HG03354 (cell line): ENCODE measurements at regions not wholly inside any gene's neighbourhood (a gene's known extent, or its start where the extent isn't known, plus 50 kb on each side); places are given as distances from the start of the nearest gene placed in this dataset.

Source experiments
- ATAC-seq: cut with Tn5 transposase; IDR thresholded peaks from one replicate; pipeline ENCODE4 v1.9.1; 2021; ENCODE audit warnings: mild to moderate bottlenecking; ENCODE audit not compliant: unreplicated experiment, poor library complexity, severe bottlenecking

DNA sequence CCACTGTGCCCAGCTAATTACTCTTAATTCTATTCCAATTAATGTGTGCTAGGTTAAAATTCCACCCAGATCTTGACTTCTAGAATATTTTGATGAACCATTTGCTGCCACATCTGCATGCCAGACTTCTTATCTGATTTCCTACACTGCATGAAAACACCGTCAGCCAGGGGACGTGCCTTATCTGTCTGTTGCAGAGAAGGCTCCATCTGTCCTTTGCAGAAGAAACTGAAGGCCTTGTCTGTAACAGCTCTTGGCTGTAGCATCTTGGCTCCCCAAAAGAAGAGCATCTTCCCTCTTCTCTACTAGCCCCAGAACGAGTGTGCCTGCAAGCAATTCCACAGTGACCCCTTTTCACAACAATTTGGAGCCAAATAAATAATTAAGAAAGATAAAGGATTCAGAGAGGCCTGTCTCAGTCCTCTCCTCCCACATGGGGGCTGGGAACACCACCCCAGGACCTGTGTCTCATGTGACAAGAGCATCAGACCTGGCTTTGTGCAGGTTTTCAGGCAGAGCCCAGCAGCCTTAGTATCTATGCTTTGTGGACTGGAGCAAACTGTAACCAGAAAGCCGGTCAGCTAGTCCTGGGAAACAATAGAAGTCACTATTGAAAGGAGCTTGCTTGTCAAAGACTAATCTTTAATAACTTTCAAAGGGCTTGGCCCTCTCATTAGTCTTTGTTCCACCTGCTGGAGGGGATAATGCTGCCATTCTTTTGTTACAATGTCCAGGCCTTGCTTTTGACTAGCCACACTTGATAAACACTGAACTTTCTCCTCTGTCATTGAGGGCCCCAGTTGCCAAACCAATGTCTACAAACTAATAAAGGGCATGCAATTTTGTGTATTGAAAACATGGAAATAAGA is 84.0 kb upstream of the NEUROD1 start:
- ATAC-seq, result no peak

DNA sequence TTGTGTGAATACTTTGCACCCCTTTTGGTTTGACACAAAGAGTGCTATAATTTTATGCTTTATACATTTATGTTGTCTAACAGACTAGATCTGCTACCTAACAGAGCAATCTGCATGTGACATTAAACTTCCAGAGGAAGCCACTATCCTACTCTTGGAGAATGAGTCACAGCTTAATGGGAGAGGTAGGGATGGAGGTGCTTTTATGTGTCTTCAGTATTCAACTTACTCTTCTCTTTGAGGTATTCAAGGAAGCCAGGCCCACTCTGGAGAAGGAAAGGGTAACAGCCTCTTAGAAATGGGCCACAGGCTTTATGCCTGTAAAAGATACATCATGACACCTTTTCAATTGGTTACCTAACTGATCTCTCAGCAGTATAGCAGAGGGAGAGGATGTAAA is 85.8 kb upstream of the NEUROD1 start:
- no peak for ATAC-seq

DNA sequence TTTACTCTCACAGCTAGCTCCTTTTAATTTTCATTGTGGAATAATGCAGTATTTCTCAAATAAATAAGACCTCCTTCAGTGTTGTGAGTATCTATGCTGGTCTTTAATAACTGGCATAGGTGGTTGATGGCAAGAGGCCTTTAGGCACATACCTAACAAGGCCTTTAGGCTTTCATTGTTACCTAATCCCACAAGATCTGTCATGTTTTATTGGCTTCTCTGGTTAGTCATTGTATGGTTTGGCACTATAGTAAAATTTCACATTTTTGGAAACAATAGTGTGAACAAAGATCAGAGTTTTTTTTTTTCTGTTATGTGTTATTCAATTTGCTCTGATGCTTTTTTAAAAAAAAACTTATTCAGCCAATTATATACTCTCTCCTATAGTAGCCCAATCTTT is 89.8 kb upstream of the NEUROD1 start:
- ATAC-seq, result no peak

DNA sequence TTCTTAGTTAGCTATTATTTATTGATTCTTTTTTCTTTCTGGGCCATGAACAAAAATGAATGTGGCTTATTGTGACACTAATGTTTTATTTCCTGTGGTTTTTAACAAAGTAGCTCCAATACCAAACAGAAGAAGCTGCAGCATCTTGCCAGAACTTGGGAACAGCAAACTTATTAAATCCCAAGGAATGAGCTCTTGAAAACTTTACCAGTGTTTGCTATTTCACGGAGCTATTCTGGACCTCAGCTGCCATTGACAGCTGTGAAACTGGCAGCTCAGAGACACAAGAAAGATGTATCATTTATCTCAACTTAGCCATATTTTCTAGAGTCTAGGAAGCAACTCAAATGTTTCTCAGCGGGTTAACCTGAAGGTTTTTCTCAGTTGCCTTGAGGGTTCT is 91.0 kb upstream of the NEUROD1 start:
- ATAC-seq, result no peak

DNA sequence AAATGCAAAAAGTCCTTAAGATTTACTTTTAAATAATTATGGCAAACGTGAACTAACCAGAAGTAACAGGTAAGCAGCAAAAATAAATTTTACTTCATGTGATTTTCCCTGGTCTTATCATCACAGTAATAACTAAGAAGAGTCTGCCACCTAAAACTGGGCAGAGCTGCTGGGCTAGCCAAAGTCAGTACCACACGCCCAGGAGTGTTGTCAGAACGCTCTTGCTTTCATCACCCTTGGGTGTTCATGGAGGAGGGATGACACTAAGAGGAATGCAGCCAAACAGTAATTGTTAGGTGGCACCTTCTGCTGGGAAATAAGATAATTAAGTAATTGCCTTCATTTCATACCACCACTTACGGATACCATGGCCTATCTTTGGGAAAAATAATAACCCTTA is 92.0 kb upstream of the NEUROD1 start:
- no peak for ATAC-seq

DNA sequence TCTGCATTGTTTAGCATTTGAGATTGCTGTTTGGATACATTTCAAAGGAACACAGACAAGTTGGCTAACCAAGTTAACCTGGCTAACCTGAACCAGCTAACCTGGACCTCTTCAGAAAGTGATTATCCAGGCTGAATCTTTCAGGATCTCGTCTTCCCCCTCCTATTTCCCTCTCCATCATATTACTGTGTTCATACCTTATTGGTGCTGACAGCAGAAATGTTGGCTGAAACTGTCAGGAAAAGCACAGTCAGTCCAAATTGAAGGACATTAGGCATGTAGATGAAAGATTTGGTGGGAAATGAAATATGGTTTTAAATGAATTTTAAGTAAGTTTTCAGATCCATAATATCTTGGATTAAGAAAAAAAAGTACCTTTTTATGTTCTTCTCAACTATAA is 92.5 kb upstream of the NEUROD1 start:
- ATAC-seq, result no peak

DNA sequence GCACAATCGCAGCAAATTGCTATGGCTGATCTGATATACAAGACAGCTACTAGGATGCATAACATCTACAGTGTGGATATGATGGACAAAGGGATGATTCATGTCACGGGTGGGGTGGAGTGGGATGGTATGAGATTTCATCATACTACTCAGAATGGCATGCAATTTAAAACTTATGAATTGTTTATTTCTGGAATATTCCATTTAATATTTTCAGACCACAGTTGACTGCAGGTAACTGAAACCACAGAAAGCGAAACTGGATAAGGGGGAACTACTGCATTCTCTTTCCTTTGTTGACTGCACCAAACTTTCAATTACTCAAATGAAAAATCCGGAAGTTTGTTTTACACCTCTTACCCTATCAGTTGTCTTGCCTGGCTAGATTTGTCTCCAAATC is 94.4 kb upstream of the NEUROD1 start:
- ATAC-seq, result no peak

DNA sequence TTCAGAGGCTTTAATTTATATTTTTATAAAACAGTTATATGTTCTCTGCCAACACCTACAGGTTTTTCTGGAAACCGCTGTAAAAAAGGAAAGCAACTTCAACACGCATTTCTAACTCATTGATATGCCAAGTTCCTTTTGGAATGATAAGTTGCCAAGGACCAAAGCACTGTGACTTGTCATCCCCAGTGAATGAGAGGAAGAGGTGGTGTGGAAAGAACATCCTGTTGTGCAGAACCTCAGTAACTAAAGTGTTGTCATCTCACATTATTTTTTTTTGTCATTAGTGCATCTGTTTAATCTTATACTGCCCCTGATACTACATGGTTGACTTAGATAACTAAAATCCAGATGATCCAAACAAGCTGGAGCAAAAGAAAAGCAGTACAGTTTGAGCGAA is 96.0 kb upstream of the NEUROD1 start:
- no peak for ATAC-seq

DNA sequence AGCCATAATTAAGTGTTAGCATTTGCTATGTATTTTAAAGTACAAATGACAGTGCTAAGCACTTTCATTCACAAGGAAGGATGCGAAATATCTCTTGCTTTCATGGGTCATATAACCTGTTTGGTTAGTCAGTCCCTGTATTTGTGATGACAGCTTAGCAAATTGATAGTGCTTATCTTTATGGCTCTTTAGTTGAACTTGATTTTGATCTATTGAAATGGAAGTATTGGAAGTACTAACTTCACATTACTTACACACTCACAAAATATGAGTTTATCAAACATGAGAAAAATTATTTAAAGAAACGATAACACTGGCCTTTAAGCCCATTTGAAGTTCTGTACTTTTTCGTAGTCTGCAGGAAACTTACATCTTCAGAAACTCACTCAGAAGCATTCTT is 97.4 kb upstream of the NEUROD1 start:
- ATAC-seq, result no peak

DNA sequence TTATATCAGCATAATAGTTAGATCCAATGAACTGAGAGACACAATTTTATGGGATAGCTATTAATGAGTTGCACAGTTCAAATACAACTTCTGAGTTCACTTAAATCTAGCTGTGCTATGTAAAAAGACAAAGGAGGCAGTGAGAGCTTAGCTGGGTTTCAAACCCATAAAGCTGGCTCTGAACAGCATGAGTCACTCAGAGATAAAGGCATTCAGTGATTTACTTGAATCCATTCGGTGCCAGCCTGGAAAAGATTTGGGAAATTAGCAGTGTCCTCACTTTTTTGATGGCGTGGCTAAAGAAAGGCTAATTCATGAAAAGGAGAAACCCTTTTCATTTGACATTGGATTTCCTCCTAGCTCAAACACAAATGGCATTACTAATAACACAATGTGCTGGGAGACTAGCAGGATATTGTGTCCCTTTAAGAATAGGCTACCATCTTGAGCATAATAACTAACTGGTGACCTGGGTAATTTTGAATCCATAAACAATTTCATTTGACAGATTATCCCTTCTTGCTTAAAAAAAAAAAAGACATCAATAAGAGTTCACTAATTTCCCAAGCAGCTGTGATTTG is 98.4 kb upstream of the NEUROD1 start:
- ATAC-seq, result no peak

DNA sequence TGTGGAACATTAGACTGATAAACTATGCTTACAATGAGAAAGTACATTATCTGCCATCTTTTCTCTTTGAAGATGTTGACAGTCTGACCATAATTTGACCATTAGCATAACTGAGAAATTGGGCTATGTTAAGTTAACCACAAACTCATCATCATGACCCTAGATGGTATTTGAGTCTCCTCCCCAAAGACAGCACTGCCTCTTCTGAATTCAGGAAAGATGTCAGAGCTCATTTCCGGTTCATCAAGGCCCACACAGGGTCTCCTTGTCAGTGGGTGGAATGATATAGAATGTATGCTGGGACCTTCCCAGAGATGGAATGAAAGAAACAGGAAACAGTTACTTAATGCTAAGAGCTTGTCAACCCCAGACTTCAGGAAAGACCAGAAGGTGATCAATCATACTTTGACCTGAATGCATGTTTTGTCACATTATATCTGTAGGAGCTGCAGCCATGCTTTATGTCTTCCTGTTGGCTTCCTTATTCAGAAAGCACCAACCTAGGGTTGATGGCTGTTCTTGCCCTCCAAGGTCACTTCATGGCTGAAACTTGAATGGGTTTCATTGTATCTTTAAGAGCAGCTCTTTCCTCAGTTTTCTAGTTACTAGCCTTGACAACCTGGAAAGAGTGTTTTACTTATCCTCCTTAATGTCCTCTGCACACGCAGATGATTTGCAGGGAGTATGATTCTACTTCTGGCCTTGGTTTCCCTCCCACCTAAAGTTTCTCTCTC is 99.1 kb upstream of the NEUROD1 start:
- ATAC-seq, result peak; percentile 43

DNA sequence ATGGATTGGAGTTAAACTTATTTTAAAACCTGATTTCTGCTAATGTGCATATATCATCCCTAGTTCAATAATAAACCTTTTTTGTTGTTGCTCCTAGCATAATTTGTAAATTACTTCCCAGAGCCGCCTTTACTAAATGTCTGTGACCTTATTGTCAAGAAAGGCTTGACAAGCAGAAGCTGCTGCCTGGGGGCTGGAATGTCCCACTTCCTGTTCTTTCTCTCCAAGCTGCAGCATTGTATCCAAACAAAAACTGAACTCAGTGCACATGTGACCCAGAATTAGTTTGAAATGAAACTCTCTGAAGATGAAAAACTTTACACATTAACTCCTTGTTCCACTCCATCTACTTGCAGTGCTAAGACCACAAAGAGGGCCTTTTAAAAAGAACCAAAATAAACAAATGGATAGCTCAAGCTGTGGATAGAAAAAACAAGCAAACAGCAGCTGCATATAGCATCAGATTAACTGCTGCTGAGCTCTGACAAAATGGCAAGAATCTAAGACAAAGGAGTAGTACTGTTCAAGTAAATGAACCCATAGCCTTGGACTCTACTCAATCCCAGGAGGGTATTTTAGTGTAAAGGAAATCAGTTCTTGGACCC is 99.8 kb upstream of the NEUROD1 start:
- peak; percentile 77 for ATAC-seq

DNA sequence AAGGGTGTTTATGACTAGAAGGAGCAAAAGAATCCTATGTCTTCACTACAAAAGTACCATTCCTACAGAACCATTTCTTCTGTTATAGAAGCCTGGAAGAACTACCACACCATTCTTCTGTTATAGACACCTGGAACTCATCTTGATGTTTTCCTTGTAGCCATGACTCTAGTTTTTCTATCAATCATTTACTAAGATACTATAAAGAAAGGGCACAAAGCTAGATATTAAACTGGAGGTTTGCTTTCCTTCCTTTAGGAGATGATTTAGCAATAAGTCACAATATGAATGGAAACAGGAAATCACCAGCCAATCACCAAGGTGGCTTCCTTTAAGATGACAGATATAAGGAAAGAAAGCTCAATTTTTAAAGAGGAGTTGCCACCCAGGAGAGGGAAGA is 100.3 kb upstream of the NEUROD1 start:
- peak; percentile 50 for ATAC-seq

DNA sequence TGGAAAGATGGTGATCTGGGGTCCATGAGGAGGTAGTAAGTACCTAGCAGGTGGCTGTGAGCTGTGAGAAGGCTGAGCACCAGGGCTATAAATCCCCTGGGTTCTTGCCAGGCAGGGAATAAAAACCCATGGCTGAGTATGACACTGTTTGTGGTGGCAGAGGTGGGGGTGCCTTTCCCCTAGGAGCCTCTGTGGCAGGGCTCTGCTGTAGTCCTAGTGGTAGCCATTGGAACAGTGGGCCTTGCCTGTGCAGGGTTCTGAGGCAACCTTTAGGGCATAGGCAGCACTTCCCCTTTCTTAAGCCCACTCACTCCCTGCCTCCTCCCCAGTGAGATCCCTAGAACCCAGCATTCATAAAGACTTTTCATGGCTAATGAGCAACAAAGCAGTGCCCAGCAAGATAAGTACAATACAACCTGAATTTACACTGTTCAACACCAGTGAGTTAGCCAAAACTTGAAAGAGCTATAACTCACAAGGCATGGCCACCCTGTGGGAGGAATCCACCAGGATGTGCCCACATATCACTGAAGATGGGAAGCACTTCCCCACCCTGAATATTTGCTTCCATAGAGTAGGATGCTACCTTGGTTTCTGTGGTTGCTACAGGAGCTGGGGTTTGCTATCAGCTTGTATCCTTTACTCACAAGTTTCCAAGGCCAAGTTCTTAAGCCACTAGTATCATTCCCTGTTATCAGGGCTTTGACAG is 100.9 kb upstream of the NEUROD1 start:
- ATAC-seq, result peak; percentile 58

DNA sequence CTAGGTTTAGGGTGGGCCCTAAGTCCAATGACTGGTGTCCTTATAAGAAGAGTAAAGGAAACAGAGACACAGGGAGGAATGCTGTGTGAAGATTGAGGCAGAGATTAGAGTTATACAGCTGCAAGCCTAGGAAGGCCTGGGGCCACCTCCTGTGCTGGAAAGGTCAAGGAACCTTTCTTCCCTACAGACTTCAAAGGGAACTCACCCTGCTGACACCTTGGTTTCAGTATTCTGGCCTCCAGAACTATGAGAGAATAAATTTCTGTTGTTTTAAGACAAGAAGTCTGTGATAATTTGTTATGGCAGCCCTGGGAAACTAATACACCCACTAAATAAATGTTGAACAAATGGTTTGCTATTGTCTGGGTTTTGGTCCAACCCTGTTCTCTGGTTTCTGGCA is 102.3 kb upstream of the NEUROD1 start:
- ATAC-seq, result no peak

DNA sequence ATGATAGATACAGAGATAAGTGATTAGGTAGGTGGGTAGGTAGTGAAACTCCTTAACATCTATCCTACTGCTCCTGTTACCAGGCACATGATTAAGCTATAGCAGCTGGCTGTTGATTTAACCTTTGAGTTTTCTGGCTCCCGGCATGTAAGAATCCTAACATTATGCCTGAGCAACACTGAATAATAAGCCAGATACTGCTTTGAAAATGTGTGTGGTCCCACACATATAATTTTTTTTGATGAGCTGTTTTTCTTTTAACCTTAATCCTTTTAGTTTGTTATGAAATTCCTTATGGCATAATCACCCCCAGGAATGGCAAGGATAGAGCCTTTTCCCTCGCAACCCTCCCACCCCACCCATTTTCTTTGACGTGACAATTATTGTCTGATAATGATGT is 104.2 kb upstream of the NEUROD1 start:
- no peak for ATAC-seq

DNA sequence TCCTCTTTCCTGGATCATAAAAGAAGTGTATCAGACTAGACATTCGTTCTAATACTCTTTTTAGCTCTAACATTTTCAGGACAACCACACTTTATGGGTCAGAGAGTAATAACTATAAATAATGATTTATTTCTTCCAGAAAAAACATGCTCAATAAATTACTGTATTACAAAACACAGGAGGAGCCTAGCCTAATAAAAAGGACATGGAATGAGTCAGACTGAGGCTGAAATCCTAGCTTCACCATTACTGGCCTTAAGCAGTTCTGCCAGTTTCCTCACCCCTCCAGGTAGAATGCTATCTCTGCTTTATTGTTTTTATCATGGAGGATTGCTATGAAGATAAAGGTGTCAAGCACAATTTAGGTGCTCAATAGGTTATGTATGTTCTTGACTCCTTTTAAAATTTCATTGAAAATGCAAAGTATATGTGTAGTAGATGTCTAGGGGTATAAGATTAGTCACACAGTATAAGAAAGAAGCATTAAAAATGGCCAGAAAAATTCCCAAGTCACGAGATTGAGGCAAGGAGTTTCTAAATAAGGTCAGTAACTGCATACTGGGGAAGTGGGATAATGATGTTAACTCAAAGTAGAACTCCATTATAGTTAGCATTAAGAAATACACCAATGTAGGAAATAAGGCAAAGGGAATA is 105.5 kb upstream of the NEUROD1 start:
- no peak for ATAC-seq

DNA sequence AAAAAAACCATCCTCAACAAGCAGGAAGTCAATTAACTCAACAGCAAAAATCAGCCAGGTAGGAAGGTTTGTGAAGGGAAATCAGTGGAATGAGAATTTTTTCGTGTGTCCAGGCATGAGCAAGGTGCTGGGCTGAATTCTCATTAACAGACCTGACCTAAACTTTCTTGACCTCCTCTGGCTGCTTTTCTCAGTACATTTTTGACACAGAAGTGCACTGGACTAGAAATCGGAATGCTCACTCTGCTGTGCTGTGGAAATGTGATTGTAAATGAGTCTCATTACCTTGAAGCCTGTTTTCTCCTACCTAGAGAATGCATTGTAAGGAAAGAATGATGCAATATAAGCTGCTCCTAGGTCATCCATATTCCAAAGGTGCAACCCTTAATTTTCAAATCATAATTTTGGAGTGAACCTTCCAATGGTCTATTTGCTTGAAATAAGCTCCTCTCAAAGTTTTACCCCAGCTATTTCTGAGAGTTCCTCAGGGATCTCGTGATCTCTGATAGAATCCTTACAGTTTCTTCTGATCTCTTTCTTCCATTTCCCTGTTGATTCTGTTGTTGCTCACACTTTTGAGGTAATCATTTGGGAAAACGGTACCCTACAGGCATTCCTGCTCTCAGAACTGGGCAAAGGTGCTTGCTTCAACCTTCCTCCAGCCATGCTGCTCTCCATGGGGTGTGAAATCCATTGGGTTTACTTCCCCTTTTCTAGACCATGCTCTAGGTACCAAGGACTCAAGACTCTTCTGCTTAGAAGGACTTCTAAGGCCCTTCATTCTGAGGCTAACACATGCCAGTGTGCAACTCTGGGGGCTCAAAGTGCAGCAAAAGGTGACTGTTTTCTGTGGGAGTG is 104.9 kb upstream of the ITPRID2 start:
- ATAC-seq, result no peak
